ENCODE measurements at regions not wholly inside any gene's neighbourhood (a gene's known extent, or its start where the extent isn't known, plus 50 kb on each side); places are given as distances from the start of the nearest gene placed in this dataset.

- TF ChIP-seq, protein P1, sequence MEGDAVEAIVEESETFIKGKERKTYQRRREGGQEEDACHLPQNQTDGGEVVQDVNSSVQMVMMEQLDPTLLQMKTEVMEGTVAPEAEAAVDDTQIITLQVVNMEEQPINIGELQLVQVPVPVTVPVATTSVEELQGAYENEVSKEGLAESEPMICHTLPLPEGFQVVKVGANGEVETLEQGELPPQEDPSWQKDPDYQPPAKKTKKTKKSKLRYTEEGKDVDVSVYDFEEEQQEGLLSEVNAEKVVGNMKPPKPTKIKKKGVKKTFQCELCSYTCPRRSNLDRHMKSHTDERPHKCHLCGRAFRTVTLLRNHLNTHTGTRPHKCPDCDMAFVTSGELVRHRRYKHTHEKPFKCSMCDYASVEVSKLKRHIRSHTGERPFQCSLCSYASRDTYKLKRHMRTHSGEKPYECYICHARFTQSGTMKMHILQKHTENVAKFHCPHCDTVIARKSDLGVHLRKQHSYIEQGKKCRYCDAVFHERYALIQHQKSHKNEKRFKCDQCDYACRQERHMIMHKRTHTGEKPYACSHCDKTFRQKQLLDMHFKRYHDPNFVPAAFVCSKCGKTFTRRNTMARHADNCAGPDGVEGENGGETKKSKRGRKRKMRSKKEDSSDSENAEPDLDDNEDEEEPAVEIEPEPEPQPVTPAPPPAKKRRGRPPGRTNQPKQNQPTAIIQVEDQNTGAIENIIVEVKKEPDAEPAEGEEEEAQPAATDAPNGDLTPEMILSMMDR (IDR thresholded peaks at IDR 0.05; ENCODE audit: low read depth, low read length, poor library complexity, severe bottlenecking), result no peak
- no peak for TF ChIP-seq EZH2phosphoT487 (IDR thresholded peaks at IDR 0.05; ENCODE audit: borderline replicate concordance, low read length)
Observed at GRCh38 chr6:167410462-167410861, 85.6 kb downstream of the TTLL2 start.

Measured in DOHH2 (cell line).